ENCODE measurements at regions not wholly inside any gene's neighbourhood (a gene's known extent, or its start where the extent isn't known, plus 50 kb on each side); places are given as distances from the start of the nearest gene placed in this dataset.
"Not testable (repeated sequence)": the region's sequence is repeated elsewhere in the genome, so short reads cannot be mapped to it uniquely, and the experiment has no call there.

GRCh38 chr22:48417225-48418070 lies 1410.2 kb downstream of the BRD1 start:
- TF ChIP-seq CTCF (IDR thresholded peaks at IDR 0.05; ENCODE audit: extremely low read depth, missing control alignments) = no peak

GRCh38 chr22:48416396-48417224 lies 1411.1 kb downstream of the BRD1 start:
- no peak for TF ChIP-seq CTCF (IDR thresholded peaks at IDR 0.05; ENCODE audit: extremely low read depth, missing control alignments)
- no peak for DNase-seq (ENCODE audit: low spot score)

More at GRCh38 chr22:48417225-48418070, 1410.2 kb downstream of the BRD1 start:
- no peak for DNase-seq (ENCODE audit: low spot score)

GRCh38 chr22:48415520-48415919 lies 1412.2 kb downstream of the BRD1 start:
- no peak for DNase-seq (ENCODE audit: low spot score)
- TF ChIP-seq CTCF (IDR thresholded peaks at IDR 0.05; ENCODE audit: extremely low read depth, missing control alignments) = no peak

GRCh38 chr22:48414651-48415050 lies 1413.0 kb downstream of the BRD1 start:
- DNase-seq (ENCODE audit: low spot score) = no peak
- no peak for TF ChIP-seq CTCF (IDR thresholded peaks at IDR 0.05; ENCODE audit: extremely low read depth, missing control alignments)

- DNase-seq (ENCODE audit: low spot score) = not testable (repeated sequence)
Observed at GRCh38 chr22:48412931-48413330, 1414.7 kb downstream of the BRD1 start.

- no peak for TF ChIP-seq CTCF (IDR thresholded peaks at IDR 0.05; ENCODE audit: extremely low read depth, missing control alignments)
- no peak for DNase-seq (ENCODE audit: low spot score)
Observed at GRCh38 chr22:48410536-48410935, 1417.1 kb downstream of the BRD1 start.

- no peak for DNase-seq (ENCODE audit: low spot score)
- TF ChIP-seq CTCF (IDR thresholded peaks at IDR 0.05; ENCODE audit: extremely low read depth, missing control alignments) = no peak
Observed at GRCh38 chr22:48407256-48407955, 1420.3 kb downstream of the BRD1 start.

Measured in GM20000 (cell line).